ENCODE measurements at regions not wholly inside any gene's neighbourhood (a gene's known extent, or its start where the extent isn't known, plus 50 kb on each side); places are given as distances from the start of the nearest gene placed in this dataset.

- no peak for TF ChIP-seq CTCF (conservative IDR thresholded peaks at IDR 0.05; ENCODE audit: low read depth, low read length)
- TF ChIP-seq EZH2 (IDR thresholded peaks at IDR 0.05; ENCODE audit: borderline replicate concordance, low read depth, low read length, poor library complexity, severe bottlenecking) = no peak
Observed at GRCh38 chr4:59647011-59647410, 1553.1 kb upstream of the ADGRL3 start.
